GF-D8 (cell line): ENCODE measurements at regions not wholly inside any gene's neighbourhood (a gene's known extent, or its start where the extent isn't known, plus 50 kb on each side); places are given as distances from the start of the nearest gene placed in this dataset.

Source experiments
- DNase-seq: peaks from one replicate; lab custom pipeline; 2025; lab: John Stamatoyannopoulos, UW

DNA sequence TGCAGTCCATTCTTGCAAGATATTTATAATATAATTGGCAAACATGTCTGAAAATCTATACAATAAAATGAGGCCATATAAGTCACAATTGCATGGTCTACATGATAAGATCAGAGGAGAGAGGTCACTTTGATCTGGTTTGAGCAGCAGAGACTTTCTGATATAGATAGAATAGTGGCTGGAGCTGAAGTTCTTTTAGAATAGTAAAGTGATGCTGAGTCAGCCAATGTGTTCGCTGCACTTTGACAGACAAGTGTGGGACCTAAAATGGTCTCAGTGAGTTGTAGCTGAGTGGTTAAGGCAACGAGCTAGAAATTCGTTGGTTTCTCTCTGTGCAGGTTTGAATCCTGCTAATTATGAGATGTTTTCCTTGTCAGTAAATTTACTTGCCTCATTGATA is 257.0 kb upstream of the C11orf87 start:
- DNase-seq: no peak

DNA sequence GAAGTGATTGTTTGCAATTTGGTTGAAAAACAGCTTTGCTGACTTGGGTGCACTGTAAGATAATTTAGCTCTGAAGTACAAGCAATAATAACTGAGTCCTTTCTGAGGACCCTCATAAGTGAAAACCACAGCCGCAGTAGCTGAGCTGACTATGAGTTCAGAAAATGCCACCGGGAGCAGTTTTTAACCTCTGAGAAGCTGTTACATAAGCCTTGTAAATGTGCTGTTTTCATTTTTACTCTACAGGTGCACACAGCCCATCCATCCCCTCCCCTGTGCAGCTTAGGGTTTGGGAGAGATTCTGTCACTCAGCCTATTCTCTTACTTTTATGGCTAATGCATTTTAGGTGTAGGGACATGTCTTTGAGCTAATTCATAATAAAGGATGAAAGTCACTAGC is 255.5 kb upstream of the C11orf87 start:
- DNase-seq: no peak

DNA sequence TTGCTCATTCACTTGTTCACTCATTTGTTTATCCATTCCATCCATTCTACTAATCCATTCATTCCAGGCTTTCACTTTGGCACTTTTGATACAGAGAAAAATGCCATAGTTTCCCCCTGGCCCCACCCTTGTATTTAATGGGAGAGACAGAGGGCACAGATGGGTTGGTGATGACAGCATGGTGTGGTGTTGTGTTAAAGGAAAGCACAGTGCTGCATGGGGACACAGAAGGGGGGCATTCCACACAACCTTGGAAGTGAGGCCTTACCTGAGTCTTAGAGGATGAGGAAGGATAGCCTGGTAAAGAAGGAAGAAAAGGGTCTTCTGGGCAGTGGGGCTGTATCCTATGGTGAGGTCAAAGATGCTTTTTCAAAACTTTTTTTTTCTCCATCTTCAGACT is 248.5 kb upstream of the C11orf87 start:
- no peak for DNase-seq

DNA sequence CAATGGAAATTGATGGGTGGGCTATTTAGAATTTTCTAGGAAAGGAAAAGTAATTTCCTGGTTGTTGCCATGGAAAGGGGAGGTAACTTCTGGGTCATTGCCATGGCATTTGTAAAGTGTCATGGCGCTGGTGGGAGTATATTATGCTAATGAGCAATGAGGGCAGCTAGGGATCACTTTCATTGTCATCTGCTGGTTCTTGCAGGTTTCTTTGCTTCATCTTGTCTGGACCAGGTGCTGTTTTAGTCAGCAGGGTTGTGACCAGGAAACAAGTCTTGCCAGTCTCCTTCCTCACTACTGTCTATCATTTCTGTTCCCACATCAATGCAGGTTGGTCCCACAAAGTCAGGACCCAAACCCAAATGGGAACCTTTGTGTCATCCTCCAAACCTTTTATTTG is 237.6 kb upstream of the C11orf87 start:
- no peak for DNase-seq

DNA sequence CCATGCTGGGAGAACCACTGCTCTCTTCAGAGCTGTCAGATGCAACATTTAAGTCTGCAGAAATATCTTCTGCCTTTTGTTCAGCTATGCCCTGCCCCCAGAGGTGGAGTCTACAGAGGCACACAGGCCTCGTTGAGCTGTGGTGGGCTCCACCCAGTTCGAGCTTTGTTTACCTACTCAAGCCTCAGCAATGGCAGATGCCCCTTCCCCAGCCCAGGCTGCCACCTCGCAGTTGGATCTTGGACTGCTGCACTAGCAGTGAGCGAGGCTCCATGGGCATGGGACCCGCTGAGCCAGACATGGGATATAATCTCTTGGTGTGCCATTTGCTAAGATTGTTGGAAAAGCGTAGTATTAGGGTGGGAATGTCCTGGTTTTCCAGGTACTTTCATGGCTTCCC is 229.1 kb upstream of the C11orf87 start:
- no peak for DNase-seq

DNA sequence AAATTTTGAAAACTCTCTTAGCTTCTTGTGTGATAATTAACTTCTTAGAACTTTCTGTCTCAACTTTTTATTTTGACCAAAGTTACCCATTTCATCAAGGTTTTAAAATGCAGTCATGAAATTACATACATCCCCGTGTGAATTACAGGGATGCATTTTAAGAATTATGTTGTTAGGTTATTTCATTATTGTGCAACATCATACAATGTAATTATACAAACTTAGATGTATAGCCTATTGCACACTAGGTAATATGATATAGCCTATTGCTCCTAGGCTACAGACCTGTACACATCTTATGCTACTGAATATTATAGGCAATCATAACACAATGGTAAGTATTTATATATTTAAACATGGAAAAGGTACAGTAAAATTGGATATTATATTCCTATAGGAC is 228.1 kb upstream of the C11orf87 start:
- DNase-seq: no peak

DNA sequence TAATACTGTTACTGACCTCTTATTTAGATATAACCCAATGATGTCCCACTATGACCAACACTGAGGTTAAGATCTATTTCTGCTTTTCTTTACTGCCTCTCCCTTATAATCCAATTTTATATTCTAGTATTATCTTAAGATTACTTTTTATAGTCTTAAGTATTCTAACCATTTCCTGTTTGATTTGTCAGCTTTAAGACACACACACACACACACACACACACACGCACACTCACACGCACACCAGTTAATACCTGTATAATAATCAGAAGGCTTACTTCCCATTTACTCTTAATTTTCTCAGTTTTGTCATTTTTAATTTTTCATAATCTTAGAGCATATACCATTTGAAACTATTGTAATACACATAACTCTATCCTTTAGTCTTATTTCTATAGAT is 226.0 kb upstream of the C11orf87 start:
- no peak for DNase-seq

DNA sequence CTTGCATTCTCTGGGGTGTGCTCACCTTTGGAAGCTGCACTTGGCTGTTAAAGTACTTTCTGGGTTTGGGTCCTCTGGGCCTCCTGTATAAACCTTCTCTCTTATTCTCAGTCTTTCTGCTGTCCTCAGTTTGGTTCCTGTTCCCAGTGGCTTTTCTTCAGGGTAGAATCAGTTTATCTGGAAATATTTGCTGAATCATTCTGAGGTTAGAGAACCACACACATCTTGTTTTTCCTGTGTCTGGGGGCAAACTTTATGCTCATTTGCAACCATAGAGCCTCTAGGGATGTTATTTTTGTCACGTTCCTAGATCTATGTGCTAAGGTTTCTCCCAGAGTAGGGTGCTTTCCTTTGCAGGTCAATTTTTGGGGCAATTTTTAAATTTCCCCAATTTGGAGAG is 224.3 kb upstream of the C11orf87 start:
- DNase-seq: peak; percentile 63

DNA sequence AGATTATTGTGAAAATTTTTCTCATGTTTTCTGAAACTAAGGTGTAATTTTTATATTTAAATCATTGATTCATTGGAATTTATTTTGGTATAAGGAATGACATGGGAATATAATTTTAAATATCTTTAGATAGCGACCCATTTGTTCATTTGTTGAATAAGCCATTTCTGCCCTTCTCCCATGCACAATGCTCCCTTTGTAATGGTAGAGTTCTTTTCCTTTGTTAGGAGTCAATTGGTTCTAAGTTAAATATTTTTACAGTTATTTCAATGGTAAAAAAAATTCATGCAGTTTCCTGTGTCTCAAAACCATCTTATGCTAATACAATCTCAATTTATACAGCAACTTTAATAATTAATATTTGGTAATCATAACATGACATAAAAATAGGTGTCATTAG is 218.8 kb upstream of the C11orf87 start:
- DNase-seq: no peak

DNA sequence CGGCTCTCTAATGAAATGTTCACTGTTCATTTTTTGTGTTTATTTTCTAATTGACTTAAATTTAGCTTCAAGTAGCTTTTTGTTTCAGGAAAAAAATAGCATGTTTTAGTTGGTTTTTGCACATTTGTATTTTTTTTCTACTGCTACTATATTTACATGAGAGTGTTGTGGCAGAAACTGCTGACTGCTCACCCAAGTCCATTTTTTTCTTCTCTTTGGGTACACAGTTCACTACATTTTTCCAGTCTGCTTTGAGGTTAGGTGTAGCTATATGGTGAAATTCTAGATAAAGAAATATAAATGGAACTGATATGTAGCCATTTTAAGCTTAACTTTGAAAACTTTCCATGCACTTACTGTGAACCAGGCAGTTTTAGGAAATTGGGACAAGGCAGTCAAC is 216.7 kb upstream of the C11orf87 start:
- DNase-seq: no peak

DNA sequence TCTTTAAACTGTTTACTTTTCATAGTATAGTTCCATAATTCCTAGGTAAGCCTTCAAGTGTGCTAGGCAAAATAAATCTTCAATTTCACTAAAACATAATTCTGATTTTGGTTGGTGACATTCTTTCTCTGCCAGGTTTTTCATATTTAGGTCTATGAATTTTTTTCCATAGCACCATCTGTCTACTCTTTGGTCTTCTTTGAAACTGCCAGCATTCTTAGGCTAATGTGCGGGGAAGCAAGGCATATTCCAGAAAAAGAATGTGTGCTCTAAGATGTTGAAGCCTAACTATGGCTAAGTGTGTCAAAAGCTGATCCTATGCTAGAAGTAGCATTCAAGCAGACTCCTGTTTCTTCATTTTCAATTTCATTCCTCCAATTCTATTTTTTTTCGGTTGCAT is 213.9 kb upstream of the C11orf87 start:
- no peak for DNase-seq

DNA sequence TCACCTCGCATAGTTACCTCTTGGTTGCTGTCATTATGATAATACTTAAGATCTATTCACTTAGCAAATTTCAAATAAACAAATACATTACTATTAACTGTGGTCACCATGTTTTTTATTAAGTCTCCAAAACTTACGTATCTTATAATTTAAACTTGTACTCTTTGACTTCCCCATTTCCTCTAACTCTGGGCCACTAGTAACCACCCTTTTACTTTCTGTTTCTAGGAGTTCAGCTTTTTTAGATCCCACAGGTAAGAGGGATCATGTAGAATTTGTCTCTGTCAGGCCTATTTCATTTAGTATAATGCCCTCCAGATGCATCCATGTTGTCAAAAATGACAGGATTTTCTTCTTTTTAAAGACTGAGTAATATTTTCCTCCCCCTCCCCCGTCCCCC is 212.4 kb upstream of the C11orf87 start:
- DNase-seq: no peak

DNA sequence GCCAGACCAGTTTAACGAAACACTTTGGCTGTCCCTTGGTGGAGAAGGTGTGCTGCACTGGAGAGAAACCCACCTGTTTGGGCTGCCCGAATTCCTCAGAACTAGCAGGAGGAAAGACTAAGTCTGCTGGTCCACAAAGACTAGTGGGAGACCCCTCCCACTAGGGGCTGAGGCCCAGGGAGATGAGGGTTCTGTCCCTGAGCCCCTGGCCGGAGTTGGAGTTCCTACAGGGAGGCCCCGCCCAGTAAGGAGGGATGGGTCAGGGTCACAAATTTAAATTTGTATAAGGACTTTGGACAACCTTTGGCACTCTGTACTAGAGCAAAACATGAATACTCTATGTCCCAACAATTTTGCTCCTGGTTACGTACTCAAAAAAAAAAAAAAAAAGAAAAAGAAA is 200.8 kb upstream of the C11orf87 start:
- no peak for DNase-seq

DNA sequence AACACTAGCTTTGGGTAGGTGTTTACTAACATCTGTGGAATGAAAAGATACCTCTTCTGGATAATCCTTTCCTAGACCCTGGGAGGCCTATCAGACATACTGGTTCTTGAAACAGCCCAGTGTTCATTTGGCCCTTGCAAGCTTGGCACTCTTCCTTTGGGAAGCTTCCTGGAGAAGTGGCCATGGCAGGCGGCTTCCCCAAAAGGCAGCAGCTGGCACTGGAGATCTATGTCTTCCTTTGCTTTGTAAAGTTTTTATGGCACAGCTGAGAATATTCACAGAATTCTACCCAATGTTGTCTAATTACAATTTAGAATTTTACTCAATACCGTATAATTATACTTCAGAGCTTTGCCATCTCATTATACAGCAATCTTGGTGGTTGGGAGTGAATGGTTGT is 199.2 kb upstream of the C11orf87 start:
- DNase-seq: no peak

DNA sequence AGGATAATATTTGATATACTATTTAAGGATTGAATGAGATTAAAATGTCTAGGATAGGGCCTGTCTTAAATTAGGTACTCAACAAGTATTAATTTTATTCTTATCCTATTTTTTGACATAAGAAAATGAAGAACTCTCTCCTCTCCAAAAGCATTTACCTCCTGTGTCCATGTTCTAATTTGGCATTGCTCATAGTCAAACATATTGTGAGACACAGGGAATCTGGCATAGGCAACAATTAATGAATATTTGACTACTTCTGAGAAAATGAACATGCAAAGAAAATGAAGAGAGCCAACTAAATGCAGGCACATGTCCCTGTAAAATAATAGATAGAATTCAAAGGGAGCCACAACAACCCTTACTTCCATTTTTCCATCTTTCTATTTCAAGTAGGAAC is 198.5 kb upstream of the C11orf87 start:
- no peak for DNase-seq

DNA sequence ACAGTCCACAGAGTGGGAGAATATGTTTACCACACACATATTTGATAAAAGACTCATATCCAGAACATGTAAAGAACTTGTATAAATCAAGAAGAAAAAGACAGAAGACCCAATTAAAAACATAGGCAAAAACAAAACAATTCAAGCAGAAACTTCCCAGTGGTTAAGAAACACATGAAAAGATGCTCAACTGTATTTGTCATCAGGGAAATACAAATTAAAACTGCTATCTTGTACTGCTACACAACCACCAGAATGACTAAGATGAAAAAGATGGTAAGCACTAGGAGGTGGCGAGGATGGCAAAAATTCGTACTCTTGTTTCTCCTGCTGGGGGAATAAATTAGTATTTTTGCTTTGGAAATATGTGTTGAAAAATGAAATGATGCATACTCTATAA is 192.3 kb upstream of the C11orf87 start:
- no peak for DNase-seq

DNA sequence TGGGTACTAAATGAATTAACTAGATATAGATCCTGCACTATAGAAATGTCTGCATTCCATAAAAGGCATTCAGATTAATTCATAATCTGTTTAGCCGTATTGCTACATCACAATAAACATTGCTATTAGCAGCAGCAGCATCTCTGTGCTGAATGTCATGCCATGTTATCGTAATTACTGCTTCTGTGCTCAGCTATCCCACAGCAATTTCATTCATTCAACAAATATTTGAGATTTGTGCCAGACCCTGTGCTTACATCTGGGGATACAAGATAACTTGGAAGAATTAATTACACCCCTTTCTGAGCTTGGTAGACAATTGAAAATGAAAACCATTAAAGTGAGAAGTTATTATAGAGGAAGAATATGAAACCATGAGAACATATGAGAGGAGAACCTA is 185.8 kb upstream of the C11orf87 start:
- DNase-seq: no peak

DNA sequence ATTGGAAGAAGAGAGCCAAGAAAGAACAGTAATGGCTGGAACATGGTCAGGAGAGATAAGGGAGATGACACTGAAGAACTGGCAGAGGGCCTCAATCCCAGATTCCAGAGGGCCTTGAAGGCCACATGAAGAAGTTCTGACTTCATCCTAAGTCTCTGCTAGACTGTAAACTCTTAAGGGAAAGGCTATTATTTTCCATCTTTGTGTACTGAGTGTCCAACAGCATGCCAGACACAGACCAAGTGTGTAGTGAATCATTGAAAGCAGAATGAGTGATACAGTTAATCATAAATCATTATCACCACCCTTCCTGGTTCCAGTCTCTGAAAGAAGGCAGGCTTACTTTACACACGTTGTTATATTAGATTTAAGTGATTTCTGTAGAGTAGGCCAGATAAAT is 185.3 kb upstream of the C11orf87 start:
- DNase-seq: no peak

DNA sequence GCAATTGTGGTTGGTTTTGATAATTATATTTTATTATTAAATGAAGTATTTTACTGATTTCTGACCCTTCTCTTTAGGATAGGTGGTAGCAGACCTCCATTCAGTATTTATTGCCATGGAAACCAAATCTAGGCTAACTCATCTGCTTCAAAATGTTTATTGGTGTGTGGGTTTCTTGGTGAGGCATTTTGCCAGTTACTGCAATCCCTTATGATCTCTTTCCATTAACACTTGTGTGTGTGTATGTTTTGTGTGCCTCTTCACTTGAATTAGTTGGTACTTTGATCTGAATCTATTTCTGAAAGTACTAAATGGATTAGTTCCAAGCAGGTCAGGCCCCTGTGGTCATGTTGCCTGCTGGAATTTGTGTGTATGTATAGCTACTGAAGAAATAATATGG is 184.4 kb upstream of the C11orf87 start:
- DNase-seq: no peak

DNA sequence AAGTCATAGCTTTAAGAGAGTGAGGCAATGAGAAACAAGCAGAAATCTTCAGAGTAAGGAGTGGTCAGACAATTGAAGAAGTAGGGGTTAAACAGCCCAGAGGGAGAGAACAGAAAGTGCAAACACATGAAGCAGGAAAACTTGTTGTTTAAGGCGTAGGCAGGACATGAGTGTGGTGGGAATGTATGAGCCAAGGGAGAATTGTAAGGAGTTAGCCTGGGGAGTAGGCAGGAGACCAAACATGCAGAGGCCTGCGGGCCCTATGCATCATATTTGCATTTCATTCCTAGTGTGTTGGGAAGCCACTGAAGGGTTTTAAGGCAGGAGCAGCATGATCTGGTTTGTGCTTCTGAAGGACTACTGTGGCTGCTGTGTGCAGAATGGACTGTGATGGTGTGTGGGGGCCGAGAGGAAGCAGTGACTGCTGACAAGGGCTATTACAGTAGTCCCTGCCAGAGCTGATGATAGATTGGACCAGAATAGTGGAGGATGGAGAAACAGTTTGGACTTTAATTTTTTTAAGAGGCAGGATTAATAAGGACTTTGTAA is 179.9 kb upstream of the C11orf87 start:
- DNase-seq: no peak

DNA sequence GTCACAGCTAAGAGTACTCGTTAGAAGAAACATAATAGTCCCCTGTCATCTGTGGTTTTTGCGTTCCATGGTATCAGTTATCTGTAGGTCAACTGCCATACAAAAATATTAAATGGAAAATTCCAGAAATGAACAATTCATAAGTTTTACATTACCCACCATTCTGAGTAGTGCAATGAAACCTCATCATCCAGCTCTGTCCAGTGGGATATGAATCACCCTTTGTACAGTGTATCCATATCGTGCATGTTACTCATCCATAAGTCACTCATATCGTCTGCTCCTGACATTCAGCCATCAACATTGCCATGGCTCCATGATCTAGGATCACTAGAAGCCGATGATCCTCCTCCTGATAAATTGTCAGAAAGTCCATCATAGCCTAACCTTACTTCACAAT is 174.9 kb upstream of the C11orf87 start:
- no peak for DNase-seq

DNA sequence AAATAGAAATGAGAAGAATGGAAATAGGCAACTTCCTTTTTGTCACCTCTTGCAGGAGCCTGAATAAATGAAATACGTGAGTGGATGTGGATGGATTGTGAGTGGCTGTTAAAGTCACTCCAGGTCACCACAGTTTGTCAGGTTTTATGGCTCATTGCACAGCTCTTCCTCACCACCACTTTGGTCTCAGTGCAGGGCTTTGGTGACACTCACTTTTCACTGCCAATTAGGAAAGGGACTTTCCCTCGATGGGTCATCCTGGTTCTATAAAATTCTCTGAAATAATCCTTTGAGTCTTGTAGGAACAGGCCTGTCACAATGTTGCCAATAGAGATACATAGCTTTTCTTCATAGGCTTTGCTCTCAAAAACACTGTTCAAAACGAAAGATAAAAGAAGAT is 172.4 kb upstream of the C11orf87 start:
- no peak for DNase-seq

DNA sequence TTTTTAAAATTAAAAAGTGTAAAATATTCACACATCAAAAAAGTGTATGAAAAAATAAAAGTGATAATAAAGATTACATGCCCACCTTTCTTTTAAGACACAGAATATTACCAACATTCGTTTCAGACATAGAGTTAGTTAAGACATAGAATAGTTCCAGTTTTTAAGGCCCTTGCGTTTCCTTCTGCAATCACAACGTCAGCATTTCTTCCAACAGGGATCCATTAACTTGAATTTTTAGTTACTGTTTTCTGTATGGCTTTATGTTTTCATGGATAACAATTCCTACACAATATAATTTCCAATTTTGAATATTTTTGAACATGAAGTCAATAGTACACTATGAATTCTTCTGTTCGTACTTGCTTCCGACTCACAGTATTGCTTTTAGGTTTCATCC is 170.8 kb upstream of the C11orf87 start:
- DNase-seq: no peak

DNA sequence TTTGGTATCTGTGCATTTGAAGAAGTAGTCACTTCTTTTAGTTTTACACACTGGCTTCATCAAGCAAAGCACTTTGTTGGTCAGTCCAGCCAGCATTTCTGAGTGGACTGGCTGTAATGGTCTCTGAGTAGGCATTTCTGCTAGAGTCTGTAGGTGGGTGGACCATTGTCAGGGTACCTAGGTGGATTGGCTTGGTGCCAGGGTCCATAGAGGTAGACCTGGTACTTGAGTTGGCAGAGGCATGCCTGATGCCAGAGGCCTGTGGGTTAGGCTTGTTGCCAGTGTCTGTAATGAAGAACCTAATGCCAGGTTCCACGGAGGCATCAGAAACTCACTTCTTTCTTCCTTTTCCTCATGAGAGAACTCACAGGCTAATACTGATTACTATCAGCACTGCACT is 157.9 kb upstream of the C11orf87 start:
- no peak for DNase-seq
